ENCODE measurements at regions not wholly inside any gene's neighbourhood (a gene's known extent, or its start where the extent isn't known, plus 50 kb on each side); places are given as distances from the start of the nearest gene placed in this dataset.

- no TSS peak for BruUV-seq (replicated peaks)
- intact Hi-C loops (cut with micrococcal nuclease) = loop anchor here (5.0 kb wide), 1 partner anchor 148 kb away; no protein-coding TSS in a partner anchor
- DNase-seq = no peak
- H3K4me1 ChIP-seq (ENCODE audit: insufficient read depth, low read length) = no peaks in the 10 kb centered on the region
- H3K9me2 ChIP-seq (replicated peaks; ENCODE audit: low read length) = no peaks in the 10 kb centered on the region
- ATAC-seq = no peak
- 0 out of 2 replicates have a peak, but pooled peaks cover 14% of the 10 kb centered on the region for H3K27me3 ChIP-seq (ENCODE audit: low read length)
- no peaks in the 10 kb centered on the region for H3K79me2 ChIP-seq (ENCODE audit: low read length)
- ChIA-PET CTCF (no interaction called here), POLR2A (ENCODE audit: unreplicated experiment) (no interaction called here)
- H4K20me1 ChIP-seq (ENCODE audit: low read length) = no peaks in the 10 kb centered on the region
- H3K4me3 ChIP-seq (ENCODE audit: low read length) = no peak overlapping the region
- H3F3A ChIP-seq (ENCODE audit: low read length, unreplicated experiment) = no peaks in the 10 kb centered on the region
- H3K36me3 ChIP-seq (ENCODE audit: low read depth, low read length) = no peaks in the 10 kb centered on the region
- H3K27ac ChIP-seq (ENCODE audit: low read length) = no peak overlapping the region
- H2AFZ ChIP-seq (ENCODE audit: low read length) = no peak overlapping the region
- H3K4me2 ChIP-seq (ENCODE audit: low read length) = no peak overlapping the region
- H3K9ac ChIP-seq (ENCODE audit: low read length) = no peak overlapping the region
- no peaks in the 10 kb centered on the region for H3K9me3 ChIP-seq (ENCODE audit: low read length)
- TF ChIP-seq EZH2phosphoT487 (IDR thresholded peaks at IDR 0.05; ENCODE audit: borderline replicate concordance, low read length) = no peak
- no peak for TF ChIP-seq CTCF (conservative IDR thresholded peaks at IDR 0.05; ENCODE audit: low read depth, low read length)
- TF ChIP-seq EZH2 (IDR thresholded peaks at IDR 0.05; ENCODE audit: low read length, unreplicated experiment) = no peak
Observed at GRCh38 chr5:102089883-102090282, 206.2 kb downstream of the SLCO4C1 start.

GRCh38 chr5:102087906-102088305 is 208.2 kb downstream of the SLCO4C1 start:
- no peak overlapping the region for H3K27ac ChIP-seq (ENCODE audit: low read length)
- H3K4me2 ChIP-seq (ENCODE audit: low read length) = no peak overlapping the region
- H3K9me3 ChIP-seq (ENCODE audit: low read length) = no peaks in the 10 kb centered on the region
- H3K4me3 ChIP-seq (ENCODE audit: low read length) = no peak overlapping the region
- ATAC-seq (no peak), DNase-seq (no peak)
- no peaks in the 10 kb centered on the region for H3F3A ChIP-seq (ENCODE audit: low read length, unreplicated experiment)
- no peak overlapping the region for H2AFZ ChIP-seq (ENCODE audit: low read length)
- 0 out of 2 replicates have a peak, but pooled peaks cover 14% of the 10 kb centered on the region for H3K27me3 ChIP-seq (ENCODE audit: low read length)
- no peaks in the 10 kb centered on the region for H3K36me3 ChIP-seq (ENCODE audit: low read depth, low read length)
- ChIA-PET CTCF (no interaction called here), POLR2A (ENCODE audit: unreplicated experiment) (no interaction called here)
- no peaks in the 10 kb centered on the region for H3K79me2 ChIP-seq (ENCODE audit: low read length)
- no TSS peak for BruUV-seq (replicated peaks)
- intact Hi-C loops (cut with micrococcal nuclease) = no loop called here
- H3K9me2 ChIP-seq (replicated peaks; ENCODE audit: low read length) = no peaks in the 10 kb centered on the region
- no peaks in the 10 kb centered on the region for H4K20me1 ChIP-seq (ENCODE audit: low read length)
- no peak overlapping the region for H3K9ac ChIP-seq (ENCODE audit: low read length)
- TF ChIP-seq EZH2 (IDR thresholded peaks at IDR 0.05; ENCODE audit: low read length, unreplicated experiment) (no peak), CTCF (conservative IDR thresholded peaks at IDR 0.05; ENCODE audit: low read depth, low read length) (no peak), EZH2phosphoT487 (IDR thresholded peaks at IDR 0.05; ENCODE audit: borderline replicate concordance, low read length) (no peak)
- no peaks in the 10 kb centered on the region for H3K4me1 ChIP-seq (ENCODE audit: insufficient read depth, low read length)

- intact Hi-C loops (cut with micrococcal nuclease) = no loop called here
- no TSS peak for BruUV-seq (replicated peaks)
- CTCF ChIA-PET = no interaction called here
Observed at GRCh38 chr5:102080288-102080687, 215.8 kb downstream of the SLCO4C1 start.

More at GRCh38 chr5:102080288-102080687, 215.8 kb downstream of the SLCO4C1 start:
- Histone ChIP-seq H4K20me1 (ENCODE audit: low read length) (no peaks in the 10 kb centered on the region), H3K4me1 (ENCODE audit: insufficient read depth, low read length) (no peaks in the 10 kb centered on the region), H3F3A (ENCODE audit: low read length, unreplicated experiment) (no peaks in the 10 kb centered on the region), H3K4me2 (ENCODE audit: low read length) (no peak overlapping the region), H2AFZ (ENCODE audit: low read length) (no peak overlapping the region), H3K36me3 (ENCODE audit: low read depth, low read length) (no peaks in the 10 kb centered on the region), H3K9me3 (ENCODE audit: low read length) (no peaks in the 10 kb centered on the region), H3K27me3 (ENCODE audit: low read length) (no peaks in the 10 kb centered on the region), H3K9ac (ENCODE audit: low read length) (no peak overlapping the region), H3K4me3 (ENCODE audit: low read length) (no peak overlapping the region), H3K9me2 (replicated peaks; ENCODE audit: low read length) (no peaks in the 10 kb centered on the region), H3K79me2 (ENCODE audit: low read length) (no peaks in the 10 kb centered on the region), H3K27ac (ENCODE audit: low read length) (no peak overlapping the region)
- no peak for ATAC-seq
- no peak for DNase-seq
- no peak for TF ChIP-seq EZH2 (IDR thresholded peaks at IDR 0.05; ENCODE audit: low read length, unreplicated experiment)
- no peak for TF ChIP-seq EZH2phosphoT487 (IDR thresholded peaks at IDR 0.05; ENCODE audit: borderline replicate concordance, low read length)
- no peak for TF ChIP-seq CTCF (conservative IDR thresholded peaks at IDR 0.05; ENCODE audit: low read depth, low read length)
- POLR2A ChIA-PET (ENCODE audit: unreplicated experiment) = no interaction called here

All from PC-3 (cell line).